ENCODE measurements at regions not wholly inside any gene's neighbourhood (a gene's known extent, or its start where the extent isn't known, plus 50 kb on each side); places are given as distances from the start of the nearest gene placed in this dataset.

DNA sequence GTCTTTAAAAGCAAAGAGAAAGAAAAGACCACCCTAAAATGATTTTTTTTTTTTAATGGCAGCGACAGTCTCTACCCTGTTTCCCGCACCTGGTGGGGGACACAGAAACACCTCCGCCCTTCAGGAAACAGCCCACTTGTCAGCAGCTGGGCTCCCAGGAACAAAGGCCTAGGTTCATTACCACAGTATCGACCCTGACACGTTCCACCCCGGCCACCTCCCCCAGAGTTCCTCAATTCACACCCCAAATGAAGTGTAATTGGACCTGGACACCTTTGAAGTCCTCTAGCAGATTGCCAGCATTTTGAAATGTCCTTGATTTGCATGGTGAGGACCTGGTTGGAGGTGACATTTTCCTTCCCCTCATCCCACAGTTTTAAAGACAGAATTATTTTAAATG is 175.0 kb upstream of the BCOR start:
- no peak for TF ChIP-seq CTCF (IDR thresholded peaks at IDR 0.05; ENCODE audit: insufficient read depth, low read length)
- TF ChIP-seq POLR2AphosphoS5 (IDR thresholded peaks at IDR 0.05; ENCODE audit: low read depth) = no peak
- no peak for TF ChIP-seq SPI1 (IDR thresholded peaks at IDR 0.05; ENCODE audit: borderline replicate concordance, low read depth)
- no peak for TF ChIP-seq REST (IDR thresholded peaks at IDR 0.05; ENCODE audit: insufficient replicate concordance, low read depth)
